Spleen (tissue), 11 donors: ENCODE measurements at regions not wholly inside any gene's neighbourhood (a gene's known extent, or its start where the extent isn't known, plus 50 kb on each side); places are given as distances from the start of the nearest gene placed in this dataset.

Source experiments
- DNase-seq: peaks from one replicate; pipeline ENCODE4 v3.0.0-alpha.2; 2020
- H3K27ac ChIP-seq, 8 donors: fragments of 200-600 bp; sonication (generic) in 7 of 8; 1 replicate in 4 of 8; 2 replicates in 4 of 8; pipeline versions ENCODE4 v1.5.0 to v1.8.0; 2016 to 2021; ENCODE audit warnings: inconsistent platforms in 4 of 8, mild to moderate bottlenecking in 4 of 8, moderate library complexity in 1 of 8
- H3K27me3 ChIP-seq, 7 donors: fragments of 200-600 bp; sonication (generic) in 6 of 7; replicated peaks in 1 of 7; 1 replicate in 4 of 7; 2 replicates in 3 of 7; pipeline versions ENCODE4 v1.5.0 to v1.8.0; 2016 to 2021; ENCODE audit warnings: inconsistent platforms in 3 of 7, mild to moderate bottlenecking in 1 of 7
- H3K36me3 ChIP-seq, 6 donors: fragments of 200-600 bp; sonication (generic) in 5 of 6; 1 replicate in 4 of 6; 2 replicates in 2 of 6; pipeline versions ENCODE4 v1.5.0 to v1.8.0; 2016 to 2021; ENCODE audit warnings: inconsistent platforms in 2 of 6
- H3K4me1 ChIP-seq, 6 donors: fragments of 200-600 bp; sonication (generic) in 5 of 6; 1 replicate in 3 of 6; 2 replicates in 3 of 6; pipeline versions ENCODE4 v1.5.0 to v1.8.0; 2016 to 2021; ENCODE audit warnings: inconsistent platforms in 3 of 6
- H3K4me3 ChIP-seq, 8 donors: fragments of 200-600 bp; sonication (generic) in 7 of 8; 1 replicate in 4 of 8; 2 replicates in 4 of 8; pipeline versions ENCODE4 v1.5.0 to v1.8.0; 2016 to 2021; ENCODE audit warnings: inconsistent platforms in 4 of 8, mild to moderate bottlenecking in 4 of 8, moderate library complexity in 2 of 8
- H3K9me3 ChIP-seq, 8 donors: fragments of 200-600 bp; sonication (generic) in 7 of 8; 1 replicate in 4 of 8; 2 replicates in 4 of 8; pipeline versions ENCODE4 v1.5.0 to v1.8.0; 2016 to 2021; ENCODE audit warnings: inconsistent platforms in 4 of 8
- POLR2A ChIP-seq, 3 donors: fragments of 450-650 bp; IDR thresholded peaks; one replicate each; pipeline ENCODE4 v1.5.1; 2017; ENCODE audit warnings: antibody characterized with exemption in 3 of 3, mild to moderate bottlenecking in 1 of 3
- POLR2AphosphoS5 ChIP-seq, 3 donors: sonication (generic); formaldehyde crosslinking; IDR thresholded peaks; one replicate each; pipeline ENCODE4 v1.5.1; 2017; ENCODE audit warnings: antibody characterized with exemption in 3 of 3
- WGBS, 5 donors: extraction: QIAGEN DNeasy Blood & Tissue Kit in 3 of 5; methylation state at CpG; one replicate each; pipeline versions ENCODE4 v1.1.5 to v1.1.7; 2013 to 2018; 5-methylcytosine and 5-hydroxymethylcytosine counted together
- intact Hi-C: fragments of 100-400 bp; cut with DNase I; formaldehyde crosslinking; loops from one replicate; pipeline ENCODE4 v1.15.0; 2023; ENCODE audit warnings: low total_unique reads
- TF ChIP-seq, protein P1 (sequence below), 11 experiments: fragments of 200-600 bp in 7 of 11; fragments of 450-650 bp in 4 of 11; sonication (generic) in 4 of 11; IDR thresholded peaks in 8 of 11; conservative IDR thresholded peaks in 3 of 11; 1 replicate in 7 of 11; 2 replicates in 4 of 11; pipeline versions ENCODE4 v1.4.0 to v1.8.0; 2016 to 2021; ENCODE audit warnings: antibody characterized with exemption in 11 of 11, inconsistent platforms in 4 of 11, mild to moderate bottlenecking in 1 of 11
- donor health status: healthy with polysubstance abuse.
- donor health status: DM: no; HTN: no; CAD: no; lungs with moderate emphysema.
- donor health status: DM: no; HTN: no; CAD: no.
- donor health status: Bipolar disorder and iron deficiency.
- donor health status: healthy.
- donor health status: DM: no; HTN: no; CAD: no.
- donor health status: DM: yes; HTN: yes; CAD: no.

DNA sequence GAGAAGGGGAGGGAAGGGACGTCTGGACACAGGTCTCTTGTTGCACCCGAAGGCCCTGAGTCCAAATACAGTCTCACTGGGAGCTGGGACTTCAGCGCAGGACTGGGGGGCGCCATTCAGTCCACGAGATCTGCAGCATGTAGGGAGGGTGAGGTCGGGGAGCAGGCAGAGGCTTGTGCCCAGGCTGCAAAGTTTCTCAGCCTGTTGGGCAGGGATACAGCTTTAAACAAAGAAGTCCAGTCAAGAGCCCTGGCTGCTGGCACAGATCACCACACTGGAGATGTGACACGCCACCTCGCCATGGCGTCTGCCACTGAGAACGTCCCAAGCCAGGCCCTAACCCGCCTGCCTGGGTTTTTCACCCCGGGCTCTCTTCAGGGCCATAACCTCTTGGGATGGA lies 256.6 kb downstream of the DLL1 start:
- 87 to 88% (median 87%) methylated on average over 12 of the region's 12 CpGs for WGBS, 5 donors
- no peak overlapping the region for H3K27ac ChIP-seq
- H3K9me3 ChIP-seq = peaks cover 0 to 28% (median 13%) of the 10 kb centered on the region in 8 donors
- peaks cover 0 to 12% (median 0%) of the 10 kb centered on the region in 7 donors for H3K27me3 ChIP-seq
- H3K4me3 ChIP-seq = no peak overlapping the region
- peak; percentile 38 for DNase-seq
- H3K36me3 ChIP-seq = no peaks in the 10 kb centered on the region
- TF ChIP-seq, protein P1, sequence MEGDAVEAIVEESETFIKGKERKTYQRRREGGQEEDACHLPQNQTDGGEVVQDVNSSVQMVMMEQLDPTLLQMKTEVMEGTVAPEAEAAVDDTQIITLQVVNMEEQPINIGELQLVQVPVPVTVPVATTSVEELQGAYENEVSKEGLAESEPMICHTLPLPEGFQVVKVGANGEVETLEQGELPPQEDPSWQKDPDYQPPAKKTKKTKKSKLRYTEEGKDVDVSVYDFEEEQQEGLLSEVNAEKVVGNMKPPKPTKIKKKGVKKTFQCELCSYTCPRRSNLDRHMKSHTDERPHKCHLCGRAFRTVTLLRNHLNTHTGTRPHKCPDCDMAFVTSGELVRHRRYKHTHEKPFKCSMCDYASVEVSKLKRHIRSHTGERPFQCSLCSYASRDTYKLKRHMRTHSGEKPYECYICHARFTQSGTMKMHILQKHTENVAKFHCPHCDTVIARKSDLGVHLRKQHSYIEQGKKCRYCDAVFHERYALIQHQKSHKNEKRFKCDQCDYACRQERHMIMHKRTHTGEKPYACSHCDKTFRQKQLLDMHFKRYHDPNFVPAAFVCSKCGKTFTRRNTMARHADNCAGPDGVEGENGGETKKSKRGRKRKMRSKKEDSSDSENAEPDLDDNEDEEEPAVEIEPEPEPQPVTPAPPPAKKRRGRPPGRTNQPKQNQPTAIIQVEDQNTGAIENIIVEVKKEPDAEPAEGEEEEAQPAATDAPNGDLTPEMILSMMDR (IDR thresholded peaks at IDR 0.05 in 8 of 11, conservative IDR thresholded peaks at IDR 0.05 in 3 of 11) = no peak
- TF ChIP-seq POLR2AphosphoS5 (IDR thresholded peaks at IDR 0.05) (no peak), POLR2A (IDR thresholded peaks at IDR 0.05) (no peak)
- intact Hi-C loops = no loop called here
- peaks cover 0 to 6% (median 0%) of the 10 kb centered on the region in 6 donors for H3K4me1 ChIP-seq

DNA sequence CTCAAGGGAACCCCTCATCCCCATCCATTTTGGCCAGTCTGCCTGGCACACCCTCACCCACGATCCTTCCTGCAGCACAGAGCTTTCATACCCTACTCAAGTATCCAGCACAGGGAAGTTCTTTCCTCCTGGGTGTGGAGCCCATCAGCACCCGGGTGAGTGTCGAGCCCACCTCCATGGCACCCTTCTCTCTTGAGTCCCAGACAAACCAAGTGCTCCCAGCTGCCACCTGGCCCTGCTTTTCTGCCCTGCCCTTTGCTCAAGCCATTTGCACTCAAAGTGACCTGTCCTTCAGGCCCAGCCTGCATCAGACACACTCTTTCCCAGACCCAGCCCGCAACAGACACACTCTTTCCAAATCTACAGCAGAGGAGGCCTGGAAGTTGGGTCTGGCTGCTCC lies 257.2 kb downstream of the DLL1 start:
- H3K27ac ChIP-seq = no peak overlapping the region
- H3K4me1 ChIP-seq = peaks cover 0 to 6% (median 0%) of the 10 kb centered on the region in 6 donors
- intact Hi-C loops = no loop called here
- H3K4me3 ChIP-seq = no peak overlapping the region
- H3K27me3 ChIP-seq = peaks cover 0 to 16% (median 0%) of the 10 kb centered on the region in 7 donors
- TF ChIP-seq POLR2A (IDR thresholded peaks at IDR 0.05) (no peak), POLR2AphosphoS5 (IDR thresholded peaks at IDR 0.05) (no peak)
- TF ChIP-seq, protein P1 (IDR thresholded peaks at IDR 0.05 in 8 of 11, conservative IDR thresholded peaks at IDR 0.05 in 3 of 11) = no peak
- H3K36me3 ChIP-seq = no peaks in the 10 kb centered on the region
- DNase-seq = peak; percentile 22
- H3K9me3 ChIP-seq = peaks cover 0 to 28% (median 13%) of the 10 kb centered on the region in 8 donors
- WGBS, 5 donors = 85 to 96% (median 90%) methylated on average over 4 of the region's 4 CpGs

DNA sequence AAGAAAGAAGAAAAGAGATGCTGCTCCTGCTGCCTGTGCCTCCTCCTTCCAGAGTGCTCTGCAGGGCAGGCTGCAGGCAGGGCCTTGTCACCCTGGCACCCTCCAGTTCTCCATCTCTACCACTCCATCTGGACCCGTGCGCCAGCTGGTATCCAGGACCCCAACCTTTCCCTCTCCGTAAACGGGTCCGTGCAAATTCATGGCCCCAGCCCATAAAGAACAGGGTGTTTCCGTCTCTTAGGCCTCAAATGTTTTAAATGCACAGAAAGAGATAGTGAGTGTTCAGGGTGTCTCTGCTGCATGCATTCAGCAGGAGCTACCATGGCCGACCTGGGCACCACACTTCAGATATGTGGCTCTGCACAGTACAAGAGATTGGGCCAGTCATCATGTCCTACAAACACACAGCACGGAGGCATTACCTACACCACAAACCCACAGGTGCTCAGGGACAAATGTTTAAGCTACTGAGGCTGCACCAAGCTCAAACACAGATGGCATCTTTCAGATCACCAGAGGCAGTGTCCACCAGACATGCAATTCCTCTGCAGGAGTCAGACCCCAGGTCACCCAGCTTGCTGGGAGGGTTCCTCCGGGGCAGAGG lies 258.1 kb downstream of the DLL1 start:
- Histone ChIP-seq H3K4me1 (peaks cover 0 to 6% (median 0%) of the 10 kb centered on the region in 6 donors), H3K9me3 (peaks cover 0 to 28% (median 13%) of the 10 kb centered on the region in 8 donors), H3K36me3 (no peaks in the 10 kb centered on the region), H3K27me3 (peaks cover 0 to 19% (median 0%) of the 10 kb centered on the region in 7 donors), H3K4me3 (no peak overlapping the region), H3K27ac (no peak overlapping the region)
- intact Hi-C loops = no loop called here
- peak; percentile 39 for DNase-seq
- WGBS, 5 donors = 85 to 99% (median 96%) methylated on average over 9 of the region's 9 CpGs
- no peak for TF ChIP-seq POLR2AphosphoS5 (IDR thresholded peaks at IDR 0.05)
- TF ChIP-seq, protein P1 (IDR thresholded peaks at IDR 0.05 in 8 of 11, conservative IDR thresholded peaks at IDR 0.05 in 3 of 11) = no peak
- TF ChIP-seq POLR2A (IDR thresholded peaks at IDR 0.05) = no peak

DNA sequence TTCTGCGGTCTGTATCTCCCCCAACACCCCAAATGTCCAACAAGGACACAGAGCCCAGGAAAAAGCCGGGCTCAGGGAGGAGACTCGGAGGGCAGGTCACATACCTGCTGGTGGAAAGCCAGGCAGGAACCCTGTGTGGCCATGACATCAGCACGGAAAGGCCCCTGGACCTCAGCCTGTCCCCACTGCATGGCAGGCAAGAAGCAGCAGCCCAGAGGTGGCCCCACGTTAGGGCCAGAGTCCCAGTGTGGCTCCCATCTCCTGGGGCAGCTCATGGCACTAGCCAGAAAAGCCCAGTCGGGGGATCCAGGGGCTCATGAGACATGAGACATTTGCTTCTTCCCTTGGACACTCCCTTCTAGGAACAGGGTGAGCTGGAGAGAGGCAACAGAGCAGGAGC lies 258.7 kb downstream of the DLL1 start:
- intact Hi-C loops = no loop called here
- WGBS, 5 donors = 82 to 97% (median 90%) methylated on average over 6 of the region's 6 CpGs

More for the DNA sequence above, 258.7 kb downstream of the DLL1 start:
- Histone ChIP-seq H3K36me3 (no peaks in the 10 kb centered on the region), H3K4me3 (no peak overlapping the region), H3K27me3 (peaks cover 0 to 19% (median 0%) of the 10 kb centered on the region in 7 donors), H3K9me3 (peaks cover 0 to 28% (median 13%) of the 10 kb centered on the region in 8 donors), H3K4me1 (peaks cover 0 to 6% (median 0%) of the 10 kb centered on the region in 6 donors), H3K27ac (no peak overlapping the region)
- DNase-seq = peak; percentile 44
- no peak for TF ChIP-seq POLR2A (IDR thresholded peaks at IDR 0.05)
